ENCODE measurements at regions not wholly inside any gene's neighbourhood (a gene's known extent, or its start where the extent isn't known, plus 50 kb on each side); places are given as distances from the start of the nearest gene placed in this dataset.

DNA sequence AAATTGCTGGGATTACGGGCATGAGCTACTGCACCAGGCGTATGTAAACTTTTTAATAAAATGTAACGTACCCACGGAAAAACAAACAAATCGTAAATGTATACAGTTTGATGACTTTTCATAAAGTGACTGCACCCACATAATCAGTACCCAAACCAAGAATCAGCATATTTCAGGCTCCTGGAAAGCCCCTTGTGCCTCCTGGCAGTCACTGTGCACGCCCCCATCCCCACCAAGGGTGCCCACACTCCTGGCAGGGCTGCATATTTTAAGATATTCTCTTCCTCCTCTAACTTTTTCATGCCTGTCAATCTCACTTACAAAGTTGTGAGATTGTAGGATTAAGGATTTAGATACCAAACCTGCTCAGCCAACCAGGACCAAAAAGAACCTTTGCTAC lies 305.5 kb downstream of the SHQ1 start:
- TF ChIP-seq, protein P1, sequence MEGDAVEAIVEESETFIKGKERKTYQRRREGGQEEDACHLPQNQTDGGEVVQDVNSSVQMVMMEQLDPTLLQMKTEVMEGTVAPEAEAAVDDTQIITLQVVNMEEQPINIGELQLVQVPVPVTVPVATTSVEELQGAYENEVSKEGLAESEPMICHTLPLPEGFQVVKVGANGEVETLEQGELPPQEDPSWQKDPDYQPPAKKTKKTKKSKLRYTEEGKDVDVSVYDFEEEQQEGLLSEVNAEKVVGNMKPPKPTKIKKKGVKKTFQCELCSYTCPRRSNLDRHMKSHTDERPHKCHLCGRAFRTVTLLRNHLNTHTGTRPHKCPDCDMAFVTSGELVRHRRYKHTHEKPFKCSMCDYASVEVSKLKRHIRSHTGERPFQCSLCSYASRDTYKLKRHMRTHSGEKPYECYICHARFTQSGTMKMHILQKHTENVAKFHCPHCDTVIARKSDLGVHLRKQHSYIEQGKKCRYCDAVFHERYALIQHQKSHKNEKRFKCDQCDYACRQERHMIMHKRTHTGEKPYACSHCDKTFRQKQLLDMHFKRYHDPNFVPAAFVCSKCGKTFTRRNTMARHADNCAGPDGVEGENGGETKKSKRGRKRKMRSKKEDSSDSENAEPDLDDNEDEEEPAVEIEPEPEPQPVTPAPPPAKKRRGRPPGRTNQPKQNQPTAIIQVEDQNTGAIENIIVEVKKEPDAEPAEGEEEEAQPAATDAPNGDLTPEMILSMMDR (IDR thresholded peaks at IDR 0.05), result no peak
- TF ChIP-seq EP300 (IDR thresholded peaks at IDR 0.05) (no peak), POLR2A (IDR thresholded peaks at IDR 0.05) (no peak)

Data from gastroesophageal sphincter (tissue), 3 donors.